ENCODE measurements at regions not wholly inside any gene's neighbourhood (a gene's known extent, or its start where the extent isn't known, plus 50 kb on each side); places are given as distances from the start of the nearest gene placed in this dataset.
"Not testable (repeated sequence)": the region's sequence is repeated elsewhere in the genome, so short reads cannot be mapped to it uniquely, and the experiment has no call there.

GRCh38 chr17:36845916-36846315 is 91.4 kb upstream of the LHX1 start:
- DNase-seq (ENCODE audit: low spot score), result no peak

DNA sequence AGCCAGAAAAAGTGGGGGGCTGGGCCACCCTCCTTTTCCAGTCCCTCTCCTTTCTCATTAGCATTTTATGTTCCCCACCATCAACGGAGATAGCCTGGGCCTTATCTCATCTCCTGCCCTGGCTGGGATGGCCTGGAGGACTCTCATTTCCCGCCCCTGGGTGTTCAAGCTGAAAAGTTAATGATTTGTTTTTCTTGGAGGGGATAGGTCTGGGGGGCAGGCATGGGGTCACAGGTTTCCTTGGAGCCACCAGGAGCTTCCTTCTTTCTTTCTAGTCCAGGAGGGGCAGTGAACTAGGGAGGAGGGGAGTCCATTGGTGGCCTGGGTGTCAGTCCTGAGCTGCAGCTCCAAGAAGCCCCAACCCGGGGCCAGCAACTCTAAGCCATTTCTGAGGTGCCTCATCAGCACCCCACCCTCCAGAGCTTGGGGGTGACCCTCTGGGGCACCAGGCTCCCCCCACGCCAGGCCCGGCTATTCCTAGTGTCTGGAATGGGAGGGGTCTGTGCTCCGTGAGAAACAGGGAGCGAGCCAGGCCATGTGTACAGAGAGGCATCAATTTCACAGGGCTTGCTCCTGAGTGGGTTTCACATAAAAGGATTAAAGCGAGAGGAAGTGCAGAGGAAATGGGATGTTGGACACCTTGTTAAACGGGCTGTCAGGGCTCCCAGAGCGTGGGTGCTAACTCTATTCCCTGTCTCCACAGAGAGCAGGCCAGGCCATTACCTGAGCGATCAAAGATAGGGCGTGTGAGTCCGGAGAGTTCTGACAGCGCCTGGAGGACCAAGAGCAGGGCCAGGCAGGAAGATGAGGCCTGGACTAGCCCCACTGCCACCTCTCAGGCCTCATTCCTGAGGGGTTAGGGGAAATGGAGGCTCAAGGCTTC is 90.6 kb upstream of the LHX1 start:
- DNase-seq (ENCODE audit: low spot score), result no peak

GRCh38 chr17:36848008-36848902 is 89.0 kb upstream of the LHX1 start:
- DNase-seq (ENCODE audit: low spot score), result no peak

- not testable (repeated sequence) for DNase-seq (ENCODE audit: low spot score)
Observed at GRCh38 chr17:36849020-36849419, 88.3 kb upstream of the LHX1 start.

DNA sequence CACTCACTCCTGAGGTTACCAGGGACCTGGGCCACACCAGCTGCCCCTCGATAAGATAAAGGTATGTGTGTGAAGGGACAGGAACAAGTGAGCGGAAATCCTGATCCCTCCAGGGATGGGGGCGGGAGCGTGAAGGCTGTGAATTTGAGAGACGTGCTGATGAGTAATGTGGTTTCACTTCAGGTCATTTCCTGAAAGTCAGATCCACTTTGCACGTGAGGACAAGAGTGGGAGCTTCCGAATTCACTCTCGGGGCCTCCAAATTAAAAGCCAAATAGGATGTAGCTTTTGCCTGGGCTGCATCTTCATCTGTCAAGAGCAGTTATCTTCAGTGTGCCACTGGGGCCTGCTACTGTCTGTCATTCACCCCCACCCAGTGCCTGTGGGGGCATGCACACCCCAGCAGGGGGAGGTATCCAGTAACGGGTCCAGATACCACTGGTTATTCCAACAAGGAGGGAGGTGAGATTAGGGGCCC is 87.4 kb upstream of the LHX1 start:
- DNase-seq (ENCODE audit: low spot score), result no peak

DNA sequence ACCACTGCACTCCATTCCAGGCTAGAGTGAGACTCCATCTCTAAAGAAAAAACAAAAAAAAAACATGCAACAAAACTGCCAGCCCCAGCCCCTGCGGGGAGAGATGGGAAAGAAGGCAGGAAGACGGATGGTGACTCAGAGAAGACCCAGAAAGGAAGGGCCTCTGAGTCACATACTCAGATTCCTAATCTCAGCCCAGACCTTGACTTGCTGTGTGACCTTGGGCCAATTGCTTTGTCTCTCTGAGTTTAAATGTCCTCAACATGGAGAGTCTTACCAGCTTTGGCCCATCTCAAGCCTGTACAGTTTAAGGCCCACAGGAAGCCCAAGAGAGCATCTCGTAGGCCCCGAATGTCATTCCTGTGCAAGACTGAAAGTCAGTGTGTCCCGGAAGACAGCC is 86.5 kb upstream of the LHX1 start:
- no peak for DNase-seq (ENCODE audit: low spot score)

- DNase-seq (ENCODE audit: low spot score), result no peak
Observed at GRCh38 chr17:36851250-36851649, 86.0 kb upstream of the LHX1 start.

GRCh38 chr17:36852478-36852877 is 84.8 kb upstream of the LHX1 start:
- not testable (repeated sequence) for DNase-seq (ENCODE audit: low spot score)

DNA sequence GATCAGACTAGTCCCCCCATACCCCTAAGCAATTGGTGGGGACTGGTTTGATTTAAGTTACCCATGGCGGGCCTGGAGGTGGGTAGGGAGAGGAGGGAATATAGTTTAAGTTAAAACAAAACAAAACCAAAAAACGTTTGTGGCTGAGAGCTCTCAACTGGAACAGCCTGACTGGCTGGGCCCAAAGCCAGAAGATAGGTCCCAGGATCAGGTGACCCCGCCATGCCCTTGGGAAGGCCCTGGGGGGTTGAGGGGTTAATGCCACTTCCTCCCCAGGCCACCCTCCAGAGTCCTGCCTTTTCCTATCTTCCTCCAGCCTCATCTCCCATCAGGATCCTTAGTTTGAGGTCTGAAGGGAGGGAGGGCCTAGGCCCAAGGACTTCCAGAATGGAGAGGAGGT is 82.3 kb upstream of the LHX1 start:
- no peak for DNase-seq (ENCODE audit: low spot score)

- no peak for DNase-seq (ENCODE audit: low spot score)
Observed at GRCh38 chr17:36855459-36855858, 81.8 kb upstream of the LHX1 start.

- DNase-seq (ENCODE audit: low spot score), result no peak
Observed at GRCh38 chr17:36856222-36856621, 81.1 kb upstream of the LHX1 start.

GRCh38 chr17:36856903-36857381 is 80.3 kb upstream of the LHX1 start:
- no peak for DNase-seq (ENCODE audit: low spot score)

- no peak for DNase-seq (ENCODE audit: low spot score)
Observed at GRCh38 chr17:36857698-36858097, 79.6 kb upstream of the LHX1 start.

DNA sequence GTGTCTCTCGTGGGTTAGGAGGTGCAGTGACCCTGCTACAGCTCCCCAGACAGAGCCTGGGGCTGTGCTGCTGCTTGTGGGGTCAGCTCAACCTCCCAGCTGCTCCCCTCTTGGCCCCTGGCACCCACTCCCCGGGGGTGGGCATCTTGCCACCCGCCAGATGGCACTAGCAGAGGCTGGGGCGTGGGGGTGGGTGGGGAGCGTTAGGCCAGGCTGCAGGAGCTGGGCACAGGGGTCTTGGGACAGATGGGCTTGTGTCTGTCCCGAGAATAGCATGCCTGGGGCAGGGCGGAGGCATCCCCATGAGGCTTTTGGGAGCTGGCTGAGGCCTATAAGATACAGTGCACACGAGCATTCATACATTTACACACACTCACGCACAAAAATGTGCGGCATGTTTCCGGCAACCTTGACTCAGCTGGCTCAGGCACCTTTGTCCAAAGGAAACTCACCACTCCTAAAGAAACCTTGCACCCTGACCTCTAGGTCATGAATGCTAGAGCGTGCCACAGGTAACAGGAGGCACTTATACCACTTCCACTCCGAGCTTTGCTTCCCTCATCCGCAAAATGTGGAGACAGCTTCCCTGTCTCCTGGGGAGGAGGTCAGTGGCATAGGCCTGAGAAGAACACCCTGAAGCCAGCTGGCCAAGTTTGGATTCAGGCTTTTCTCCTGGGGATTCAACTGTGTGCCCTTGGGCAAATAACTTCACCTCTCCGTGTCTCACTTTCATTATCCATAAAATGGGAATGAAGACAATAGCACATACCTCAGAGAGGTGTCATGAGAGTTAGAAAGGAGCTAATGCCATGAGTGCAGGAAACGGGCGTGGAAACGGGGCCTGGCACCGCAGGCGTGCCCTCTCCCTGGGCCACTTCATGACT is 78.9 kb upstream of the LHX1 start:
- no peak for DNase-seq (ENCODE audit: low spot score)

DNA sequence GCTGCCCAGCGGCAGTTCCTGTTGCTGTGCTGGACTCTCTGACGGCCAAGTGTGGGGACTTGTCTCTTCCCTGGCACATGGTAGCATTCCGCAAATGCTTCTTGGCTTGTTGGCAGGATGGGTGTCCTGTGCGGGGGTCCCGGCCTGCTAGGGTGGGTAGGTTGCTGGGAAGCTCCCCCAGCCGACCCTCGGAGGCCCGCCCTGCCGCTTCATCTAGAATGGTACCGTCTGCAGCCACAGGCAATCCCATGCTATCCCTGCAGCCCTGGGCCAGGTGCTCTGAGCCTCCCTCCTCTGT is 78.3 kb upstream of the LHX1 start:
- no peak for DNase-seq (ENCODE audit: low spot score)

DNA sequence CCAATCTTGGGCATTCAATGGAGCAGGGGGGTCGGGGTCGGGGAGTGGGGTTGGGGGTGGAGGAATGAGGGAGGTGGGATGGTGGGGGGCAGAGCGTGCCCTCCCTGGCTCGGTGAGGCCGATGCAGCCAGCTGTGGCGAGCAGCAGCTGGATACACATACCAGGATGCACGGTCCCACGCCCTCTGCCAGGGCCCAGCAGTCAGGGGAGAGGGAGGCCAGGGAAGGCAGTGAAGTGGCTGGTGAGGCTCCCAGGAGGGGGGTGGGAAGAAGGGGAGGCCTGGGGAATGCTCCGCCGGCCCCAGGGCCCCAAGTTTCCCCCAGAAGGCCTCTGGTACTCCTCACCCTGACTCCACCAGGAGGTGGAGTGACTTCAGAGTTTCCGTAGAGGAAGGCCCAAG is 77.6 kb upstream of the LHX1 start:
- no peak for DNase-seq (ENCODE audit: low spot score)

- no peak for DNase-seq (ENCODE audit: low spot score)
Observed at GRCh38 chr17:36861531-36861930, 75.7 kb upstream of the LHX1 start.

GRCh38 chr17:36862116-36862920 is 75.0 kb upstream of the LHX1 start:
- no peak for DNase-seq (ENCODE audit: low spot score)

DNA sequence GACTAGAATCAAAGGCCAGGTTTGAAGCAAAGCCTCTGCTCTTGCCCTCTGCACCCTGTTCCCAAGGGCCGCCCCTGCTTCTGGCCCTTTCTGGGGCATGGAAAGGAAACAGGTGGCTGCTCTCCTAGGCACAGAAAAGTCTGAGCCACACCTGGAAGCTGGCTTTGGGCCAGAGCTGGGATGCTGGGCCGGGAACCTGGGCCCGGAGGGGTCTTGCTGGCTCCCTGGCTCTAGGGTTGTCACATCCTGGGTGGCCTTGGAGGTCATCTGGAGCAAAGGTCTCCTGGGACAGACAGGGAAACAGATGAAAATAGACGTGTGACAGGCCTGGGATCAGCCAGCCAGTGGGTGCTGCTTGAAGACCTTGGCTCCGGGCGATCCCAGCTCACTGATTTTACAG is 74.1 kb upstream of the LHX1 start:
- no peak for DNase-seq (ENCODE audit: low spot score)

DNA sequence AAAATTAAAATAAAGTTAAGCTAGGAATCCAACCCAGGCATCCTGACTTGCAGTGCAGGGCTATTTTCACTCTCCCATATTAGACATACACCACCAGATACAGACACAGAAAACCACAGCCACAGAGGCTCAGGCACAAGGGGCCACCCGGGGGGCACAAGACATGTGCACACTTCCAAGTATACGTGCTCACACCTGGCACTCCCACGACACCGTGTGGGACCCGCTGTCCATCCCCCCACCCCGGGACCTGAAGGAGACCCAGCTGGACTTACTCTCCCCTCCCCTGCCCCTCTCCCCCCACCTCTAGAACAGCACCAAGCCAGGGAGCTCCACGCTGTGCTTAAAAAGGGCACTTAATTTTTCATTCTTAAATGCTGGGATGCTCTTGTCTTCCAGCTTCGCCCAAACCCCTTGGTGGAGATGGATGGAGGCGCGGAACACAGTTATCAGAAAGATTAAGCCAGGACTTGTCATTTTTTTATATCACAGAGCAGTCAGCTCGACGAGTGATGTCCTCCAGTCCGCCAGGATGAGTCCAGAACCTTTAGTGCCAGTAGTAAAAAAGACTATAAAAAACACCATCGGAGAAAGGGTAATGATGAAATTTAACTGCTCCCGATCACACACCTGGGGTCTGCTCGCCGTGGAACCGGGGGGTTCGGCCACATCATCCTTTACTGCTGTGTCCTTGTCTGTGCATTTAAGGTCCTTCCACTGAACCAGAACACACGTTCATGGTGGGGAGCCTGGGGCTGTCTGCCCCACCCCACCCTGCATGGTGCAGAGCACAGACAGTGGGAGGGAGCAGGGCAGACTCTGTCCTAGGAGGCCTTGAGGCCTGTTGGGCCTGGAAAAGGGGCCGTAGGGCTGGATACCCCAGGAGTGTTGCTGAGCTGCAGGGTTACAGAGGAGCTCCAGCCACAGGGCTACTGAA is 73.3 kb upstream of the LHX1 start:
- no peak for DNase-seq (ENCODE audit: low spot score)

Data from iPS-NIHi11 (cell line).